HUDEP-2 (cell line): ENCODE measurements at regions not wholly inside any gene's neighbourhood (a gene's known extent, or its start where the extent isn't known, plus 50 kb on each side); places are given as distances from the start of the nearest gene placed in this dataset.
"Not testable (repeated sequence)": the region's sequence is repeated elsewhere in the genome, so short reads cannot be mapped to it uniquely, and the experiment has no call there.

Experiments used
- DNase-seq, 76 experiments: peaks; one replicate each; lab custom pipeline; 2025; ENCODE audit not compliant: unreplicated experiment in 76 of 76; lab: John Stamatoyannopoulos, UW

DNA sequence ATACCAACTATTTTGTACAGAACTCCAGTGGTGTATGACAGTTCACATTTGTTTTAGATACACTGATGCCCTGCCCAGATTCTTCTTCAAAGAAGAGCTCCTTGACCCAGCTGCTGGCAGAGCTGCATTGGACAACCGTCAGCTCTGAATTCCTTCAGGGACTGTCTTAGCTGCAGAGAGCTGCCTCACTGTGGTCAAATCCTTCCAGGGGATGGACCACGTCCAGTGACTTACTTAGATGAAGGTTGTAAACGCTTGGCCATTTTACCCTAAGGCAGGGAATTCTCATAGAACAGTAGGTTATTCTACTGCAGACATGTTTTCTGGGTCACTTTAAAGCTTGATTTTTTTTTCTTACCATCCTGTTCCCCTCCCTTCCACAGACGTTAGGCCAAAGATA, 905.0 kb upstream of the ATXN7L3B start:
- no peak for DNase-seq

- not testable (repeated sequence) for DNase-seq
These were observed 898.2 kb upstream of the ATXN7L3B start for GRCh38 chr12:73639397-73639796.

DNA sequence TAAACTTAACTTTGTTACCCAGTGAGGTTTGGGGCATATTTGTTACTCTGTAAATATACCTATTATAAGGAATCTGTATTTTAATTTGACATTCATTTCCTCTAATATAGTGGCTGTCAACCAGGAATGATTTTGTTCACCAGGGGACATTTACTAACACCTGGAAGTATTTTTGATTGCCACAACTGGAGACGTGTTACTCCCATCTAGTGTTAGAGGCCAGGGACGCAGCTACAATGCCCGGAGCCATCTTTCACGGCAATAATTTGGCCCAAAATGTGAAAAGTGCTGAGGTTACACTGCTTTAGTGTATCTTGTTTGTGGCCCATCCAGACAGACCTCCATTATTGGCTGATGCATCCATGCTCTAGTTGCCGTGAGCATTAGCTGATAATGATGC, 881.3 kb upstream of the ATXN7L3B start:
- no peak for DNase-seq

DNA sequence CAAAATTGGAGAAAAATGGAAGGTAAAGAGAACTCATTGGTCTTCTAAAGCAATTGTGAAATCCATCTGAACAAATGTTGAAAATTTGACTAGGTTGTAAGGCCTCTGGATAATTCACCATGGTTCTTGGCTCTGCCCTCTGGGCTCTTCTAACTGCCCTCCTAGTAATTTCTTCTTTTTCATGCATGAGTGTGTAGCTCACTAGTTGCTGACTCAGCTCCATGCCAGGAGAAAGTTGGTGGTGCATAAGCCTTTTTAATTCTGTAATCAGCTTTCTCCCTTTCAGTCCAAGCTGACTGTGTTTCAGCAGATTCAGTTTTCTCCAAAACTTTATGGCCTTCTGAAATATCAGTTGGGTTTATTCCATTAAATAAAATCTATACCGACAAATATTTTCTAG, 877.8 kb upstream of the ATXN7L3B start:
- DNase-seq: no peak

DNA sequence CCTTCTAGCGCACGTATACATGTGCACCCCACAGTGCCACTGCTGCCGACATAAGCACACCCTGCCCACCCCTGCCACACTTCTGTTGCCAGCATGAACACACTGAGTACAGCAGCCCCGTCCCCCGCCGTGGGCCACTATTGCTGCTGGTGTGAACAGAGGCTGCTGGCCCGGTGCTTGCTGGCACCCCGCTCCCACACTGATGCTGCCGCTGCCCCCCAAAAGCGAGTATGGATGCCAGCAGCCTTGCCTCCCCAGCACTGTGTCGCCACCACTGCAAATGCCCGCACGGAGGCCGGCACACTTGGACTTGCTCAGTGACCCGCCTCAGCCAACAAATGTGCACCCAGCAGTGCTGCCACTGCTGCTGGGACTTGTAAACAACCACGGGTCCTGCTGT, 872.4 kb upstream of the ATXN7L3B start:
- DNase-seq: no peak

GRCh38 chr12:73671550-73671949, 866.1 kb upstream of the ATXN7L3B start:
- not testable (repeated sequence) for DNase-seq

GRCh38 chr12:73677520-73678291, 859.9 kb upstream of the ATXN7L3B start:
- DNase-seq: no peak

DNA sequence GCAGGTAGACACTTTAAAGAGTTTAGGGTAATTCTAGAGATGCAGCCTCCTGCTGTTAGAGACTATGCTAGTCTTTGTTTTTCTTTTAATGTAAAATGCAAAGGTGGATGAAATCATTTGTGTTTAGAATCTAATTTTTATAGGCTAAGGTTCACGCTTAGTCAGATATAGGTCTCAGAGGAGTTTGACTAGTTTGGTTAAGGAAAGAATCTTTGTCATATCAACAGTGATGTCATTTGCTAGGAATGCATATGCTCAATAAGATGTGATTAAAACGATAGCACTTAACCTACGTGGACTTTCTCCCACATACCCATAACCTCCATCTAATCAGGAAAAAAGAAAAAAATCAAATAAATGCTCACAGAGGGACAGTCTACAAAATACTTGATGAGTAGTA, 859.3 kb upstream of the ATXN7L3B start:
- no peak for DNase-seq

GRCh38 chr12:73699318-73699717, 838.3 kb upstream of the ATXN7L3B start:
- DNase-seq: no peak

DNA sequence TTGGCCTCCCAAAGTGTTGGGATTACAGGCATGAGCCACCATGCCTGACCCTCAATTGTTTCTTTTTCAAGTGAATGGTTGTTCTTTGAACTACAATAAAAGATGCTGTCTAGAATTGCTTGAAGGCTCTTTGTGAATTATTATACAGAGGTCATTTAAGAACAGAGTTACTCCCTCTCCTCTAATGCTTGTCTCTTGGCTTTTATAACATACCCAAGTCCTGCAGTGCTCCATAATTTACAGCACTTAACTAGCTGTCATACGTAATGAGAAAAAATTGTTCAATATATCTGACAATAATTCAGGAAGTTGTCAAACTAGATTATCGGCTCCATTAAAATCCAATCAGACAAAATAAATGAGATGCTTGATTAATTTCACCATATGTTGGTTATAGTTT, 823.0 kb upstream of the ATXN7L3B start:
- DNase-seq: no peak

GRCh38 chr12:73716143-73716542, 821.5 kb upstream of the ATXN7L3B start:
- DNase-seq: not testable (repeated sequence)

DNA sequence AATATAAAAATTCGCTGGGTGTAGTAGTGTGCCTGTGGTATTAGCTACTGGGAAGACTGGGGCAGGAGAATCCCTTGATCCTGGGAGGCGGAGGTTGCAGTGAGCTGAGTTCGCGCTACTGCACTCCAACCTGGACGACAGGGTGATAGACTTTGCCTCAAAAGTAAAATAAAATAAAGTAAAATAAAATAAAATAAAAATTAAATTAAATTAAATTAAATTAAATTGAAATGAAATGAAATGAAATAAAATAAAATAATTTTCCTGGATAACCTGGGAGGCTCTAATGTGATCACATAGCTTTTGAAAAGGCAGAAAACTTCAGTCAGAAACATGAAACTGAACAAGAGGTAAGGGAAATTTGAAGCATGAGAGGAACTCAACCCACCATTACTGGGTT, 818.4 kb upstream of the ATXN7L3B start:
- DNase-seq: no peak

DNA sequence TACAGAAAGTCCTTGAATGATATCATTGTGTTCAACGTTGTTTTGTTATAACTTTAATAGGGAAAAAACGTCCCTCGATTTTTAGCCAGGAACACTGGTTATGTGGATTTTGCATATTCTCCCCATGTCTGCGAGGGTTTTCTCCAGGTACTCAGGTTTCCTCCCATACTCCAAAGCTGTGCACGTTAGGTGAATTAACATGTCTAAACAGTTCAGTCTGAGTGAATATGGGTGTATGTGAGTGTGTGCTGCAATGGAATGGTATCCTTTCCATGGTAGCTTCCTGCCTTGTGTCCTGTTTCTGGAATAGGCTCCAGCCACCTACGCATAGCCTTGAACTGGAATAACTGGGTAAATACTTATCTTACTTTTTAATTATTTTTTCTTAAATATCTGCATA, 810.8 kb upstream of the ATXN7L3B start:
- DNase-seq: no peak

- no peak for DNase-seq
These were observed 806.0 kb upstream of the ATXN7L3B start for GRCh38 chr12:73731658-73732057.

GRCh38 chr12:73769337-73769736, 768.3 kb upstream of the ATXN7L3B start:
- no peak for DNase-seq

- no peak for DNase-seq
These were observed 739.1 kb upstream of the ATXN7L3B start for GRCh38 chr12:73798523-73798922.

- no peak for DNase-seq
These were observed 722.5 kb upstream of the ATXN7L3B start for GRCh38 chr12:73815072-73815645.

- DNase-seq: no peak
These were observed 720.5 kb upstream of the ATXN7L3B start for GRCh38 chr12:73817161-73817560.

GRCh38 chr12:73833746-73834145, 703.9 kb upstream of the ATXN7L3B start:
- DNase-seq: no peak

GRCh38 chr12:73841963-73842362, 695.7 kb upstream of the ATXN7L3B start:
- no peak for DNase-seq

DNA sequence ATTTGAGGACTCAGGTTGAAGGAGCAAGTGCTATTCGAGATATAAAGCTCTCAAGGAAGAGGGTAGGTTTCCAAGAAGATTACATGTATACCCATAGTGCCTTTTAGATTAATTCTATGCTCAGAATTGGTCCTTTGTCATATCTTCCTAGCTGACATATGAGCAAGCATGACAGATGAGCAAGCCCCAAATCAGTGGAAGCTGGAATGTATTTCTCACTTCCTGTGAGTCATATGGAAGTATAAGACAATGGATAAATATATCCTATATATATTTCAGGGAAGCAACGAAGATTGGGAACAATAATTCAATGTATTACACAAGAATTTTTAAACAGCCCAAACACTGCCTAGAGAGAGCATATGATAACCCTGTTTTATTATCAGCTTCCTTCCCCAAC, 674.1 kb upstream of the ATXN7L3B start:
- no peak for DNase-seq

DNA sequence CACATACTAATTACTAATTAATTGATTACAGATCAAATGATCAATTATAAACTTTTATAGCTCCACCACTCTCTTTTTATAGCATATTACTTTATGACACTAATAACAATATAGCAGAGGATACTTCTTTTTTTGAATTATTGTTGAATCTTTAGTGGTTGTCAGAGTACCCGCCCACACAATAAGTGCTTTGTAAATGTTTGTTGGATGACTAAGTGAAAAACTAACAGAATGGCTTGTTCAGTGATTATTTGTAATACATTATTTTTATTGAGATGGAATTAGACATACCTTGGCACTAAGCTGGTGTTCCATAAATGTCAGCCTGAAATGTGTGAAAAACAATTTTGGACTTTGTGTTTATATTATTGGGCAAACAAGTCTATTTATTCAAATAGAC, 670.5 kb upstream of the ATXN7L3B start:
- DNase-seq: no peak

DNA sequence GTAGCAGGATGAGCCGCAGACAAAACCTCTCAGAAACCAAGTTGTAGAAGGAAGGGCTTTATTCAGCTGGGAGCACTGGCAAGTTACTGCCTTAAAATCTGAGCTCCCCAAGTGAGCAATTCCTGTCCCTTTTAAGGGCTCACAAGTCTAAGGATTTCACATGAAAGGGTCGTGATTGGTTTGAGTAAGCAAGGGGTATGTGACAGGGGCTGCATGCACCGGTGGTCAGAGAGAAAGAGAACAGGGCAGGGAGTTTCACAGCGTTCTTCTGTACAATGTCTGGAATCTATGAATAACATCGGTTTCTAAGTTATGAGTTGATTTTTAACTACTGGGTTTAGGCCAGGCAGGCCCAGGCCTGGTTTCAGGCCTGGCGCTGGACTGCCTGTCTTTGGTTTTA, 660.3 kb upstream of the ATXN7L3B start:
- DNase-seq: not testable (repeated sequence)
